Germinal center (tissue), 1 donor: ENCODE measurements at regions not wholly inside any gene's neighbourhood (a gene's known extent, or its start where the extent isn't known, plus 50 kb on each side); places are given as distances from the start of the nearest gene placed in this dataset.

ENCODE experiments used
- DNase-seq: peaks from one replicate; pipeline ENCODE4 v3.0.0; 2012; ENCODE audit warnings: mixed read lengths, low spot score

DNA sequence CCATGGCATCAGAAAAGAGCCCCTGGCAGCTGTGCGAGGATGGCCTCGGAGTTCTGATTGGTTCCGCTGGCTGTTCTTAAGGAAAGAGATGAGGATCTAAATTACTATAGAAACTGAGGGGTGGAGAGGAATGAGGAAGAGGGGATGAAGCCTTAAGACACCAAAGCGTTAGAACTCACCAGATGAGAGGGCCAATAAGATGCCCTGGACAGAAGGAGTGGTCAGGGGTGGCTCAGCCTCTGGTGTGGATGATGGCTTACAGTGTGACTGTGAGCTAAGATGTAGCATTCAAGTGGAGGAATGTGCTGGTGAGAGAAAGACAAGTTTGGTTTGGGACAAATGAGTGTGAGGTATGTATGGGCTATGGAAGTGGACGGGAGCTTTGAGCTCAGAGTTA is 97.8 kb downstream of the ZFP36L2 start:
- DNase-seq = no peak

DNA sequence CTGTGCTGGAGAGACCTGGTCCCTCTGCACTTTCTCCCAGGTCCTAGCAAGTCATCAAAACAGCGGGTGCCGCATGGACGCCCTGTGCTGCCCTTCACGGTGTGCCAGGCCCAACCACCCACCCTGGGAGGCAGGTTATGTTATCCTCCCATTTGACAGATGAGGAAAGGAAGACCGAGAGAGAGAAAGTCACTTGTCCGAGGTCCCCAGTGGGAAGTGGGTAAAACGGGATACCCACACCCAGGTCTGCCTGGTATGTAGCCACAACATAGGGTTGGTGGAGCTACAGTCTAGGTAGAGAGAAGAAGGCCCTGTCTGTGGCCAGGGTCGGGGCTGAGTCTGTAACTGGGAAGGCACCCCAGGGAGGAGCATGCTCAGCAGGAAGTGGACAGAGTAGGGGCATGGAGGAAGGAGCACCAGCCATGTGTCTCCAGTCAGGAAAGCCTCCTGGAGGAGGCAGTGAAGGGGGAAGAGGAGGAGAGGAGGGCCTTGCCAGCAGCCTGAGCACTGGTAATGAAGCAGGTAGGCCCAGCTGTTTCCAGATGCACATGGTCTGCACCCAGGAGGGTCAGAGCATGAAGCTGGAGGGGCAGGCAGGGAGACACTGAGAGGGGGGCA is 98.4 kb downstream of the ZFP36L2 start:
- DNase-seq = no peak

DNA sequence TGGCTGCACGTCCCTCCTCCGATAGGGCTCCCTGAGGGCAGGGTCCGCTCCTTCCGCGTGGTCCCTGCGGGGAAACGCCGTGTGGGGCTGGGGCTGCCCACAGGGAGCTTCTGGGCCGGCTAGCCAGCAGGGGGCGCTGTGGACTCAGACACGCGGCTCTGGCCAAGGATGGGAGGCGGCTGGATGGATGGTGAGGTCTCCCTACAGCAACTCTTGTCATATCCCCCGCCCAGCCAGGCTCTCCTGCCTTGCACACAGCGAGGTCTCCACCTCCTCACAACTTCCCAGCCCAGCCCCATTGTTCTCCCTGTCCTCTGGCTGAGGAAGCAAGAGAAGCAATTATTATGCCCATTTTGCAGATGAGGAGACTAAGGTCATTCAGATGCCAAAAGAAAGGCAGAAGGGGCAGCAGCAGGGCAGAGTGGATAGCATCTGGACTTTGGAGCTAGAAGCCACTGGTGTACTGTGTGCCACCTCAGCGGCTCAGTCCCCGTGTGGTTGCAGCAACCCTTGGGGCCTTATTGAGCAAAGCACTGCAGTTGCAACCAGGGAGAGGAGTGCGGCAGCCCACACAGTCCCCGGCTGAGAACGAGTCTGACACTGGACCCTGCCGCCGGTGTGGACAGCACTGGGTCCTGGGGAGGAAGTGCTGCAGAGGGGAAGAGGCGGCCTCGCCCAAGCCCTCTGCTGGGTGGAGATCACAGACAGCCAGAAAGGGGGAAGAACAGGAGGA is 99.0 kb downstream of the ZFP36L2 start:
- peak; percentile 86 for DNase-seq

DNA sequence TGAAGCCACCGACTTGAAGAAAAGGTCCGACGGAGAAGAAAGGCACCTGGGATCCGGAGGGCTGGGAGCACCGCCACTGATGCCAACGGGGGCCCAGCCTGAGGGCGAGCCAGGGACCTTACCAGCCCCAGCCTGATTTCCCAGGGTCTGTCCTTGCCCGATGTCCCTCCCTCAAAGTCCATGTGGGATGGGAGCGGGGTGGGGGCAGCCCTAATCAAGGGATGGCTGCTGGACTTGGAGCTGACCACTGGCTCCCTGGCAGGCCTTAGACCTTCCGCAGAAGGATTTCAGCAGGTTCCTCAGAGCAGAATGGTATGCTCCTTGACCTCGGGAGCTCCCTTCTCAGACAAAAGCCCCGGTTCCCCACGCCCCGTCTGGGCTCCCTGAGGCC is 99.6 kb downstream of the ZFP36L2 start:
- DNase-seq = no peak

DNA sequence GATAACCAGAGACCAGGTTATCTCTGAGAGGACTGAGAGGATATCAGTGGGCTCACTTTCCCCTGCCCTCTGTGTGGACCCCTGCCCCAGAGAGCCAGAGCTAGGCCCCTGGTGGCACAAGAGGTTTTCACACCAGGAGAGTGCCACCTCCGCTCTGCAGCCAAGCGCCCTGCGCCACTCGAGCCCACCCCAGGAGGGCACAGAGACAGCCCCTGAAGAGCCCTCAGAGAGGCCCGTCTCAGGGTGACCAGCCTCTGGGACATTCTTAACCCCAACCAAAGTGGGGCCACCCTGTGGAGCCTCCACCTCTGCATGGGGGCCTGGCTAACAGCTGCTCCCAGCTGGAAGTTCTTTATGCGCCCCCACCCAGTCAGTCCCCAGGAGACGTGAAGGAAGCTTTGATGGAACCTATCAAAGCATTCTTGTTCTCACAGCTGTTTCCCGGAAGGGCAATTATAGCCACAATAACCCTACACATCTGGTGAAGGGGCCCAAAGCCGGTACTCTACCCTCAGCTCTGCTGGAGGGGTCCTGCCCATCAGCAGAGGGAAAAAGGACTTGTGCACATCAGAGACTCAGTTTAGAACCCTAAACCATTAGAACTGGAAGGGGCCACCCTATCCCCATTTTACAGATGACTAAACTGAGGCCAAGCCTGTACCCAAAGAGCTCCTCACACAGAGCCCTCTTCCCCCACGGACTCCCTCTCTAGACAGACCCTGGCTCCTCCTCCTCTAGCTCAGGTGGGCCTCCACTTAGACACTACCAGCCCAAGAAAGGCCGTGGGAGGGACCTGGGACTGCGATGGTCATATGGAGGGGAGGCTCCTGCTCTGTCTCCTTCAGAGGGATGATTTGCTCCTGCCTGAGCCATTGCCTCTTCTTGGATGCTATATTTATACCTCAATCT is 101.1 kb downstream of the ZFP36L2 start:
- no peak for DNase-seq

DNA sequence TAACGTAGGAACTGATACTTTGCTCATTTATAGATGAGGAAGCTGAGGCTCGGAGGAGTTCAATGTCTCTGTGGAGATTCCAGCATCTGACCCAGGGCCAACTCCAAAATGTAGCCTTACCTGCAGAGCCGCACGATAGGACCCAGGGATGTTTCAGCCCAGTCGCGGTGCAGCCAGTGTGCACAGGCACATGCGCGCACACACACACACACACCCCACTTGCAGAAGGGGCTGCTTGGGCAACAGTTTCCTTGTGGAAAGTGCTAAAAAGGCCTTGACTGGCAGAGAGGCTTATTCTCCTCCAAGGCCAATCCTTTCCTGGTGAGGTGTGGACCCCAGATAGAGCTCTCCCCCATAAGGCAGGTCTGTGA is 101.7 kb downstream of the ZFP36L2 start:
- DNase-seq = no peak

DNA sequence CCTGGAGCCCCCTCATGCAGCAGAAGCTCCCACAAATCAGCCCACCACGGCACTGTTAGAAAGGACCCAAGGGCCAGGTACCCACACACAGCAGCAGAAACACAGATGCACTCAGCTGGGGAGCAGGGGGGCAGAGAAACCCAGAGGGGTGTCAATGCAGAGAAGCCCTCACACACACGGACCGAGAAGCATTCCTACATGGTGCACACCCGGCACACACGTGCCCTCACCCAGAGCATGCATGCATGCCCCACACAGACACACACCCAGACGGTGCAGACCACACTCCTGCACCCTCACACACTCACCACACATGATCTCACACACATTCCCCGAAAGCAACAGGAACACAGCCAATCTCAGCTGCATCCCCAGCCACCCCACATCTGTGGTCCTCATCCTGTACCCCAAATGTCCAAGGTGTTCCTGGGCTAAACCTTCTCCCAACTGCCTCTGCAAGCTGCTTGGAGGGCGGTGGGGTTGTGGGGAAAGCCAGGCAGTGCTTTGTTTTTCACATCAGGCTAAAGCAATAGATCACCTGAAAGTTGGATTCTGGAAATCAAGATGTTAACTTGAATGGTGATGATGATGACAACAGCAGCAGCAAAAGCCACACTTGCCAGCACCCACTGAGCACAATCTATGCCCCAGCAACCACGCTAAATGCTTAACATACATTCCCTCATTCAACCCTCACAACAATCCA is 102.3 kb downstream of the ZFP36L2 start:
- no peak for DNase-seq

DNA sequence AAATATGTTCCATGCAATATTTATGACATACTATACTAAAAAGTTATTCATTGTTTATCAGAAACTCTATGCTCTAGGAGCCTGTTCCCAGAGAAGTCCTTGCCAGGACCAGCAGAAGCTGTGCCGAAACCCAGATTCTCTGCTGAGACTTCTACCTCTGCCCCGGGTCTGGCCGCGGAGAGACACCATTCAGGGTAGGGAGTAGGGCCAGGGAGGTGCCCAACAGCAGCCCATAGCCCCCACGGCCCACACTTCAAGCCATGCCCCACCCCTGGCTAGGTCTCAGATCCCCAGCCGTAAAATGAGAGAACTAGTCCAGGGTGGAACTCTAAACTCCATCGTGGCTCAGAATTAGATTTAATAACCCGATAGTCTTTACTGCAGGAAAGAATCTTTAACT is 102.9 kb downstream of the ZFP36L2 start:
- no peak for DNase-seq

DNA sequence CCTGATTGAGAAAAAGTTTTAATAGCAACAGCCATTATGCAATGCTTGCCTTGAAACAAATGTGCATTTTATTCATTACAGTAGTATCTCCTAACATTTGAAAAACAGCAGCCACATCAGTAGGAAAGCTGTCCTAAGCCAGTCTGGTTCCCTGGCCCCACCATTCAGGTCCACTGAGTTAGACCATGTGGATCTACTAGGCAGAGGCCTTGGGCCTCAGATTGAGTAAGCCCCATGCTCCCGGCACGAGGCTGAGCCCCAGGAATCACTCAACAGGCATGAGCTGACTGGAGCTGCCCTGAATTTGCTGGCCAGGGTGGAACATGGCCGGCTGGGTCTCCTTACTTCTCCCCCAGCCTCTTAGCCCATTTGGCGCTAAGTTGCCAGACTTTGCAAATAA is 103.4 kb downstream of the ZFP36L2 start:
- DNase-seq = no peak

DNA sequence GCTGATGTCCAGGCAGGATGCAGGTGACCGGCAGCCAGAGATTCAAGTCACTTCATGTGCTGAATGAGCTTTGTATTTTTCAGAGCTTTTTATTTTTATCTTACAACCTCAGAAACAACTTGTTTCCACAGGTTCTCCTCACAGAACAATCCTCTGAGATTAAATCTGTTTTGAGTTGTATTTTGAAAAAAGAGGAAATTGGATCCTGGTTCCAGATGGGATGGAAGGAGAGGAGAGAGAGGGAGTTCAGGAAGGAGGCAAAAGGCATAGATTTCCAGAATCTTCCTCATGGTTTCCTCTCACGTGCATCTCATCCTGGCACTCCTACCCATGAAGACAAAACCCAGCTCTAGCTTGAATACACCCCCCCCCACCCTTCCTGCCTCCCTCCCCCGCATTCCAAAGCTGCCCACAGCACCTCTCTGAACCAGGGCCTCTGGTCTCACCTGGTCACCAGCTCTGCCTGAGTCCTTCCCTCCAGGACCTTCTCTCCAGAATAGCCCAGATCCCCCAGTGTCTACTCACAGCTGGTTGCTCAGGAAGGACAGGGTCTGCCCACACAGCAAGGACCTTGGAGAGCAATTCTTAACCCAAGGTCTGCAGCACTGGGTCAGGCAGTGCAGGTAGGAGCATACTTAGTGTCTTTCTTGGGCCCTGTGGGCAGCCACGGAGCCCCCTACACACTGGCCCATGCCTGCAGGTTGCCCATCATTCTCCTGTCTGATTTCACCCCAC is 104.7 kb downstream of the ZFP36L2 start:
- no peak for DNase-seq

DNA sequence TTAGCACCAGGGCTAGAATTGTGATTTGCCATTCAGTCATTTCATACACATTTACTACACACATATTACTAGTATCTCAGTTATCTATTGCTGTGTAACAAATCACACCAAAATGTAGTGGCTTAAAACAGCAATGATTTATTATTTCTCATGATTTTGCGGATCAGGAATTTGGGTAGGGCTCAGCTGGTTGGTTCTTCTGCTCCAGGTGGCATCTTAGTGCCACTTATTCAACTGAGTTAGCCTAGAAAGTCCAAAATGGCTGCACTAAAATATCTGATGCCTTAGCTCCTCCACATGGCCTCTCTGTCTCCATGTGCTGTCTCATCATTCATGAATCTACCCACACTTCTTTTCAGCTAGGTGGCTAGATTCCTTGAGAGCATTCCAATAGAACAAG is 107.1 kb downstream of the ZFP36L2 start:
- DNase-seq = no peak

DNA sequence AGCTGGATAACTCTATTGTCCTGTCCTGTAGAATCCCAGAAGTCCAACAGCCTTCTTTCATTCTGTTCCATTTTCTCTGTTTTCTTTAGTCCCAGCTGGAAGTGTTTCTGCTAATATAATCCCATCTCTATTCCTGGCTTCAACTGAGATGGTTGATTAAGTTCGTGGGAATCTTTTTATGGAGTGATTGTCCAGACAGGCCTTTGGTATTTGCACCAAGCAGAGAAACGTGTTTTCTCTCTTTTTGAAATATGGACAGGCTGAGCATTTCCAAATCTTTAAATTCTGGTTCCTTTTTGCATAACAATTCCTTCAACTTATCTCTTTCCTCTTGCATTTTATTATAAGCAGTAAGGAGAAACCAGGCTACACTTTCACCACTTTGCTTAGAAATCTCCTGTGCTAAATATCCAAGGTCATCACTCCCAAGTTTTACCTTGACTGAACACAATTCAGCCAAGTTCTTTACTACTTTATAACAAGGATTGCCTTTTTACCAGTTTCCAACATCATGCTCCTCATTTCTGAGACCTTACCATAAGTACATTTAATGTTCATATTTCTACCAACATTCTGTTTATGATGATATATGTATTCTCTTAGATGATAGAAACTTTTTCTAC is 108.8 kb downstream of the ZFP36L2 start:
- DNase-seq = no peak

DNA sequence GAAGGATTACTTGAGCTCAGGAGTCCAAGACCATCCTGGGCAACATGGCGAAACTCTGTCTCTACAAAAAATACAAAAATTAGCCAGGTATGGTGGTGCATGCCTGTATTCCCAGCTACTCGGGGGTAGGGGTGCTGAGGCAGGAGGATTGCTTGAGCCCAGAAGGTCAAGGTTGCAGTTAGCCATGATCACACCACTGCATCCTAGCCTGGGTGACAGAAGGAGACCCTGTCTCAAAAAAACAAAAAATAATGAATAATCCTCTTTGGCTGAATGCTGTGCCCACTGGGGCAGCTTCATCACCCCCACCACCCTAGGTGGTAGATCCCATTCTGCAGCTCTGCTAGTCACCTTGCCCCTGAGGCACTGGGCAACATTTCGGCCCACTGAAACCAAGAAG is 109.4 kb downstream of the ZFP36L2 start:
- DNase-seq = no peak

DNA sequence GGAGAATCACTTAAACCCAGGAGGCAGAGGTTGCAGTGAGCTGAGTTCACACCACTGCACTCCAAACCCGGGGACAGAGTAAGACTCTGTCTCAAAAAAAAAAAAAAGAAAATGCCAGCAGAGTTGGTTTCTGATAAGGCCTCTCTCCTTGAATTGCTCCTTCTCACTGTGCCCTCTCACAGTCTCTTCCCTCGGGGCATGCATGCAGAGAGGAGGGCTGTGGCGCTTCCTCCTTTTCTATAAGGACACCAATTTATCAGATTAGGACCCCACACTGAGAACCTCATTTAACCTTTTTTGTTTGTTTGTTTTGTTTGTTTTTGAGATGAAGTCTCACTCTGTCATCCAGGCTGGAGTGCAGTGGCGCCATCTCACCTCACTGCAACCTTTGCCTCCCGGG is 110.5 kb downstream of the ZFP36L2 start:
- no peak for DNase-seq

DNA sequence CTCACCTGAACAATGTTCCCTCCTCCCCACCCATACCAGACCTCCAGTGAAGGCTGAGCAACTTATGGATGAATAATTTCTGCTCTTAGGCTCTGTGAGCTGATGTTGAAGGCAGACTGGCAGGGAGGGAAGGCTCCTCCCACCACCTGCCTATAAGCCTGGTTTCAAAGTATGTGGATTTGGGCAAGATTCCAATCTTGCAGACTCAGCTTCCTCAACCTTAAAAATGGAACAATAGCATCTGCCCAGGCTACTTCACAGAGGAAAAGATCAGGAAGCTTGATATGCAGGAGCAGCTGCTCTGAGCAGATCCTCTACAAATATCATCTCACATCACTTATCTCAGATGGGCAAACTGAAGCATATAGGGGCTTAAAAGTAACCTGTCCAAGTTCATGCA is 112.2 kb downstream of the ZFP36L2 start:
- no peak for DNase-seq

DNA sequence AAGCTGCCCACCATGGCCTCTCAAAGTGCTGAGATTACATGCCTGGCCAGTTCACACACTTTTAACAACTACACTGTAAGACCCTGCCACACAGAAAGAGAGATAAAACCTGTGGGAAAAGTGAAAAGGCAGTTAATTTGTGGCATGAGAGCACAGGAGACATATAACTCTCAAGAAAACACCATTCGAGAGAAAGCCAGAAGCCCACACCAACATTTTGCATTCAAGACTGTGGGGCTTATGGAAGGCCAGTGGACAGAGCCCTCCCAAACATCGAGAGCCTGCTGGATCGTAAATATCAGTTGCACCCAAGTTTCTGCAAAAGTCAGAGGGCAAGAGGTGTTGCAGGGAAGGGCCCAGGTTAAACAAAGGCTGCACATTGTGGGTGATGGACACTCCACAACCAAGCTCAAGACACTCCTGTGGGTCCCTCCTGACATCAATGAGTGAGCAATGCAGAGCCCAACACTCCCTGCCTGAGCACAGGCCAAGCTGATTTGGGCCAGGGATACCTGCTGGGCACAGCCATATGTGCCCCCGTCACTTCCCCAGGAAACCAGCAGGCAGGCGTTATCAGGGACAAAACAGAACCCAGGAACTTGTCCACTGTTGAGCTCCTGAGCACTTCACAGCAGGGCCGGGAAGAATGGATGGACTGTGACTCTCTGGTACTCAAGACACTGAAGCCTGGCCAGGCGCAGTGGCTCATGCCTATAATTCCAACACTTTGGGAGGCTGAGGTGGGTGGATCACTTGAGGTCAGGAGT is 114.4 kb downstream of the ZFP36L2 start:
- no peak for DNase-seq

DNA sequence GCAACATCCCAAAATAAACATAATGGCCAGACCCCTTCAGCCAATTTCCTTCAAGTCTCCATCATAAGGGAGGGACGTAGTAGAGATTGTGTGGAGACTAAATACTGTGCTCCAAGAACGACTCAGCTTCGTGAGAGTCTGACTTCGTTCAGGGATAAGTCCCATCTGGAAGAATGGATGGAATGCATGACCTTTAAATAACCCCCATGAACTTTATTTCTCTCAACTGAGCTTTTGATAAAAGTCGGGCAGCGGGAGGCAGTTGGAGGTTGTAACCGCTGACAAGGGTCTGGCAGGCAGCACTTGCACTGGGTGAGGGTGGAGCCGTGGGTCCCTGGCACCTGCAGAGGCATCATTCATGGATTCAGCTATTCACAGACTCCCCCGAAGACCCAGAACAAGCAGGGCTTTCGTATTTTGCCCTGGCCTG is 115.9 kb downstream of the ZFP36L2 start:
- no peak for DNase-seq

DNA sequence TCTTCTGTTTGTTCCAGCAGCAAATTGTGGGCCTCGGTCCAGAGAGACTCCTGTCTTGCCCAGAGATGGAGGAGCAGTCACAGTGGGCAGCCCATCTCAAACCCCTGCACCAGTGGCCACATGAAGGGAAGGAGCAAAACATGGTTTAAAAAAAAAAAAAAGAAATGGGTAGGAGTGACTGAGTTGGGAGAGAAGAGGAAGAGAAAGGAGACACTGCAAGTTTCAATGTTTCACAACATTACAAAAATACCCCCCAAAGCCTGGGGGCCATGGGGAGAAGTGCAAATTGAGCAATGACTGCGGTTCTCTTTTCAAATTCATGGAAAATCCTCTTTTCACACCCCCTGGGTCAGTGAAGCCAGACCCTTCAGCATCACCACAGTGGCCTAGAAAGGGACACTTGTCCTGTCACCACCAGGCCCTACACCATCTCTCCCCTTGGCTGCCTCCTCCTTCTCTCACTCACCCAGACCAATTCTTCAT is 117.1 kb downstream of the ZFP36L2 start:
- no peak for DNase-seq

DNA sequence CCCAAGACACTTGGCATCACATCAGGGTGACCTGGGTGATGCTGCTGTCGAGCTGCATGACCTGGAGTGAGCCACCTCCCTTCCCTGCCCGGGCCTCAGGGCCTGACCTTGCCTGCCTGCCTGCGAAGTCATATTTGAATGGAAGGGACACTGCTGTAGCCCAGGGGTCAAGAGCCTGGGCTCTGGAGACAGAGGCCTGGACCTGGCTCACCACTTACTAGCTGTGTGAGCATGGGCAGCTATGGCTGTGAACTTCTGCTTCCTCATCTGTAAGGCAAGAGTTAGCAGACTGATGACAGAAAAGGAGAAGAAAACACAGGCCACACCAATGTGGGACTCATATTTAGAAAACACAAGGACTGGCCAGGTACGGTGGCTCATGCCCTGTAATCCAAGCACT is 118.7 kb downstream of the ZFP36L2 start:
- no peak for DNase-seq
